Vagina (tissue), 2 donors: ENCODE measurements at regions not wholly inside any gene's neighbourhood (a gene's known extent, or its start where the extent isn't known, plus 50 kb on each side); places are given as distances from the start of the nearest gene placed in this dataset.

Source experiments
- POLR2A ChIP-seq, 2 donors: fragments of 450-650 bp; IDR thresholded peaks; one replicate each; pipeline ENCODE4 v1.6.1; 2017; ENCODE audit warnings: antibody characterized with exemption in 2 of 2, mild to moderate bottlenecking in 2 of 2, moderate library complexity in 2 of 2
- TF ChIP-seq, protein P1 (sequence below), 3 experiments: fragments of 450-650 bp in 2 of 3; fragments of 200-600 bp in 1 of 3; sonication (generic) in 1 of 3; IDR thresholded peaks; one replicate each; pipeline ENCODE4 v1.5.1; 2017 to 2019; ENCODE audit warnings: antibody characterized with exemption in 3 of 3, mild to moderate bottlenecking in 2 of 3, moderate library complexity in 2 of 3

- TF ChIP-seq, protein P1, sequence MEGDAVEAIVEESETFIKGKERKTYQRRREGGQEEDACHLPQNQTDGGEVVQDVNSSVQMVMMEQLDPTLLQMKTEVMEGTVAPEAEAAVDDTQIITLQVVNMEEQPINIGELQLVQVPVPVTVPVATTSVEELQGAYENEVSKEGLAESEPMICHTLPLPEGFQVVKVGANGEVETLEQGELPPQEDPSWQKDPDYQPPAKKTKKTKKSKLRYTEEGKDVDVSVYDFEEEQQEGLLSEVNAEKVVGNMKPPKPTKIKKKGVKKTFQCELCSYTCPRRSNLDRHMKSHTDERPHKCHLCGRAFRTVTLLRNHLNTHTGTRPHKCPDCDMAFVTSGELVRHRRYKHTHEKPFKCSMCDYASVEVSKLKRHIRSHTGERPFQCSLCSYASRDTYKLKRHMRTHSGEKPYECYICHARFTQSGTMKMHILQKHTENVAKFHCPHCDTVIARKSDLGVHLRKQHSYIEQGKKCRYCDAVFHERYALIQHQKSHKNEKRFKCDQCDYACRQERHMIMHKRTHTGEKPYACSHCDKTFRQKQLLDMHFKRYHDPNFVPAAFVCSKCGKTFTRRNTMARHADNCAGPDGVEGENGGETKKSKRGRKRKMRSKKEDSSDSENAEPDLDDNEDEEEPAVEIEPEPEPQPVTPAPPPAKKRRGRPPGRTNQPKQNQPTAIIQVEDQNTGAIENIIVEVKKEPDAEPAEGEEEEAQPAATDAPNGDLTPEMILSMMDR (IDR thresholded peaks at IDR 0.05): no peak
- TF ChIP-seq POLR2A (IDR thresholded peaks at IDR 0.05): no peak
Measured at GRCh38 chr14:35986219-35986573, 160.1 kb downstream of the BRMS1L start.
